SU-DHL-6 (cell line): ENCODE measurements at regions not wholly inside any gene's neighbourhood (a gene's known extent, or its start where the extent isn't known, plus 50 kb on each side); places are given as distances from the start of the nearest gene placed in this dataset.

Source experiments
- H2AFZ ChIP-seq: fragments of 200-600 bp; sonication (generic); 2 replicates; pipeline ENCODE4 v1.6.1; 2014; ENCODE audit warnings: low read depth, mild to moderate bottlenecking, moderate library complexity, mixed read lengths, antibody characterized with exemption, low read length; ENCODE audit not compliant: severe bottlenecking
- H3F3A ChIP-seq: fragments of 200-600 bp; shearing (Covaris generic); 2 replicates; pipeline ENCODE4 v1.6.0; 2016; ENCODE audit warnings: antibody characterized with exemption, mild to moderate bottlenecking; ENCODE audit not compliant: insufficient read depth
- H3K27ac ChIP-seq: fragments of 200-600 bp; sonication (generic); 2 replicates; pipeline ENCODE4 v1.5.1; 2016; ENCODE audit warnings: low read depth, mild to moderate bottlenecking, low read length, moderate library complexity, mixed read lengths
- H3K27me3 ChIP-seq: fragments of 200-600 bp; sonication (generic), shearing (Covaris generic); 2 replicates; pipeline ENCODE4 v1.6.0; 2014; ENCODE audit warnings: mild to moderate bottlenecking, low read length
- H3K36me3 ChIP-seq: fragments of 200-600 bp; sonication (generic); 2 replicates; pipeline ENCODE4 v1.6.1; 2014; ENCODE audit warnings: mild to moderate bottlenecking, low read length, mixed read lengths
- H3K4me2 ChIP-seq: fragments of 300-600, 200-600 bp; shearing (Covaris generic), sonication (generic); 2 replicates; pipeline ENCODE4 v1.6.0; 2014; ENCODE audit warnings: low read length, low read depth, mild to moderate bottlenecking; ENCODE audit not compliant: poor library complexity, severe bottlenecking
- H3K4me3 ChIP-seq: fragments of 200-600 bp; sonication (generic); 2 replicates; pipeline ENCODE4 v1.5.1; 2014; ENCODE audit warnings: antibody characterized with exemption, low read length, mild to moderate bottlenecking, mixed read lengths; ENCODE audit not compliant: insufficient read depth, poor library complexity, severe bottlenecking
- H3K79me2 ChIP-seq: fragments of 200-600 bp; sonication (generic); 2 replicates; pipeline ENCODE4 v1.6.1; 2014; ENCODE audit warnings: mild to moderate bottlenecking, low read length, moderate library complexity; ENCODE audit not compliant: insufficient read depth
- H3K9ac ChIP-seq: fragments of 200-600 bp; sonication (generic); 2 replicates; pipeline ENCODE4 v1.7.0; 2014; ENCODE audit warnings: mild to moderate bottlenecking, low read length
- H3K9me2 ChIP-seq: fragments of 200-600 bp; sonication (generic); replicated peaks from 2 replicates; pipeline ENCODE4 v1.6.1; 2014; ENCODE audit warnings: low read length; ENCODE audit not compliant: insufficient read depth
- H3K9me3 ChIP-seq: fragments of 200-600 bp; sonication (generic); 2 replicates; pipeline ENCODE4 v1.6.1; 2014; ENCODE audit warnings: low read length, mixed read lengths; ENCODE audit not compliant: insufficient read depth
- H4K20me1 ChIP-seq: fragments of 200-600 bp; sonication (generic); 2 replicates; pipeline ENCODE4 v1.6.1; 2014; ENCODE audit warnings: low read depth, mild to moderate bottlenecking, antibody characterized with exemption, low read length, moderate library complexity, mixed read lengths
- EZH2phosphoT487 ChIP-seq: fragments of 200-600 bp; sonication (generic), shearing (Covaris generic); conservative IDR thresholded peaks from 2 replicates; pipeline ENCODE4 v1.6.1; 2018; ENCODE audit warnings: mild to moderate bottlenecking, antibody characterized with exemption, low read length, moderate library complexity, mixed read lengths
- TF ChIP-seq, protein P1 (sequence below): fragments of 200-600 bp; sonication (generic); IDR thresholded peaks from one replicate; pipeline ENCODE4 v1.5.1; 2017; ENCODE audit warnings: antibody characterized with exemption, mild to moderate bottlenecking, low read length, moderate library complexity; ENCODE audit not compliant: insufficient read depth, poor library complexity, severe bottlenecking

DNA sequence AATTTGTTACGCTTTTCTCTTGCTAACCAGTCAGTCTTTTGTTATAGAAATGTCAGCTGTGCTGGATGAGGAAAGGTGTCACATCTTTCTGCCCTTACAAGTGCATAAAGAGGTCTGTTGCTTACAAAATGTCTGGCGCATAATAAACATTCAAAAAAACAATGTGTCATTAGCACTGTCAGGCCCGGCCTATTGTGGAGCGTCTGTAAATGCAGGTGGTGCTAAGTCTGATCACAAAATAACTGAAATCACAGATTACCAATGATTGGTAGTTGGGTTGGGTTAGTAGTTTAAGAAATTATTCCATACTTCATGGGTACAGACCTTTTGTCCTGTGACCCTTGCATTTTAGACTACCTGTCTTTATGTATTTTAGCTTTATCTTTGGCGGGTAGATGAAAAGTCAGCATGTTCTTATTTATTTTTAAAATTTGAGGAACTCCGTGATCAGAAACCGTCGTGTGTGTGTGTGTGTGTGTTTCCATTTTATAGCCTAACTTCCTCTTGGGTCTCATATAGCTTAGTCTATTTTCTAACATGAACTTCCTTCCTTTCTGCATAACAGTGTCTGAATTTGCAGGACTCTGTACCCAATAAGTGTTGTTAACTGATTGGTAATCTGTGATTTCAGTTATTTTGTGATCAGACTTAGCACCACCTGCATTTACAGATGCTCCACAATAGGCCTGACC, 88.1 kb upstream of the IFNGR1 start:
- H3K4me3 ChIP-seq: no peak overlapping the region
- H4K20me1 ChIP-seq: no peaks in the 10 kb centered on the region
- peak overlapping the region; percentile 11 for H3K4me2 ChIP-seq
- no peaks in the 10 kb centered on the region for H3K9me2 ChIP-seq
- no peak overlapping the region for H3K9ac ChIP-seq
- H3K36me3 ChIP-seq: no peaks in the 10 kb centered on the region
- no peak overlapping the region for H3K27ac ChIP-seq
- H2AFZ ChIP-seq: no peak overlapping the region
- no peaks in the 10 kb centered on the region for H3K9me3 ChIP-seq
- no peaks in the 10 kb centered on the region for H3F3A ChIP-seq
- no peaks in the 10 kb centered on the region for H3K79me2 ChIP-seq
- no peaks in the 10 kb centered on the region for H3K27me3 ChIP-seq
- TF ChIP-seq, protein P1, sequence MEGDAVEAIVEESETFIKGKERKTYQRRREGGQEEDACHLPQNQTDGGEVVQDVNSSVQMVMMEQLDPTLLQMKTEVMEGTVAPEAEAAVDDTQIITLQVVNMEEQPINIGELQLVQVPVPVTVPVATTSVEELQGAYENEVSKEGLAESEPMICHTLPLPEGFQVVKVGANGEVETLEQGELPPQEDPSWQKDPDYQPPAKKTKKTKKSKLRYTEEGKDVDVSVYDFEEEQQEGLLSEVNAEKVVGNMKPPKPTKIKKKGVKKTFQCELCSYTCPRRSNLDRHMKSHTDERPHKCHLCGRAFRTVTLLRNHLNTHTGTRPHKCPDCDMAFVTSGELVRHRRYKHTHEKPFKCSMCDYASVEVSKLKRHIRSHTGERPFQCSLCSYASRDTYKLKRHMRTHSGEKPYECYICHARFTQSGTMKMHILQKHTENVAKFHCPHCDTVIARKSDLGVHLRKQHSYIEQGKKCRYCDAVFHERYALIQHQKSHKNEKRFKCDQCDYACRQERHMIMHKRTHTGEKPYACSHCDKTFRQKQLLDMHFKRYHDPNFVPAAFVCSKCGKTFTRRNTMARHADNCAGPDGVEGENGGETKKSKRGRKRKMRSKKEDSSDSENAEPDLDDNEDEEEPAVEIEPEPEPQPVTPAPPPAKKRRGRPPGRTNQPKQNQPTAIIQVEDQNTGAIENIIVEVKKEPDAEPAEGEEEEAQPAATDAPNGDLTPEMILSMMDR: no peak
- TF ChIP-seq EZH2phosphoT487: no peak

DNA sequence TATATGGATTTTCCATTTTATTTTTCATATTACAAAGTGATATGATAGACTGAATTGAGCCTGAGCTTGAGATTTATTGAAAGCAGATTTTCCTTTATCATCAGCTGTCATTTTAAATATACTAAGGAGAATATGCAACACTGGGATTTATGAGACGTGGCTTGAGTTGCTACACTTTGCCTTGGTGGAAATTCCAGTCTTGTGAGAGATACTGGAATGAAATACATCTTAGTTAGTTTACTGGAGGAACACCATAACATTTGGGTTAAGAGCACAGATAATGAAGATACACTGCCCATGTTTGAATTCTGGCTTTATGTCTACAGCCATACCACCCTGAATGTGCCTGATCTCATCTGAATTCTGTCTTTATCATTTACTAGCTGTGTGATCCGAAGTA, 86.5 kb upstream of the IFNGR1 start:
- Histone ChIP-seq H3K36me3 (no peaks in the 10 kb centered on the region), H3F3A (no peaks in the 10 kb centered on the region), H3K9me3 (no peaks in the 10 kb centered on the region), H3K9me2 (no peaks in the 10 kb centered on the region), H3K27ac (no peak overlapping the region), H3K27me3 (no peaks in the 10 kb centered on the region), H3K4me2 (no peak overlapping the region), H2AFZ (no peak overlapping the region), H3K4me3 (no peak overlapping the region), H3K79me2 (no peaks in the 10 kb centered on the region), H4K20me1 (no peaks in the 10 kb centered on the region), H3K9ac (no peak overlapping the region)
- no peak for TF ChIP-seq EZH2phosphoT487
- TF ChIP-seq, protein P1: no peak

DNA sequence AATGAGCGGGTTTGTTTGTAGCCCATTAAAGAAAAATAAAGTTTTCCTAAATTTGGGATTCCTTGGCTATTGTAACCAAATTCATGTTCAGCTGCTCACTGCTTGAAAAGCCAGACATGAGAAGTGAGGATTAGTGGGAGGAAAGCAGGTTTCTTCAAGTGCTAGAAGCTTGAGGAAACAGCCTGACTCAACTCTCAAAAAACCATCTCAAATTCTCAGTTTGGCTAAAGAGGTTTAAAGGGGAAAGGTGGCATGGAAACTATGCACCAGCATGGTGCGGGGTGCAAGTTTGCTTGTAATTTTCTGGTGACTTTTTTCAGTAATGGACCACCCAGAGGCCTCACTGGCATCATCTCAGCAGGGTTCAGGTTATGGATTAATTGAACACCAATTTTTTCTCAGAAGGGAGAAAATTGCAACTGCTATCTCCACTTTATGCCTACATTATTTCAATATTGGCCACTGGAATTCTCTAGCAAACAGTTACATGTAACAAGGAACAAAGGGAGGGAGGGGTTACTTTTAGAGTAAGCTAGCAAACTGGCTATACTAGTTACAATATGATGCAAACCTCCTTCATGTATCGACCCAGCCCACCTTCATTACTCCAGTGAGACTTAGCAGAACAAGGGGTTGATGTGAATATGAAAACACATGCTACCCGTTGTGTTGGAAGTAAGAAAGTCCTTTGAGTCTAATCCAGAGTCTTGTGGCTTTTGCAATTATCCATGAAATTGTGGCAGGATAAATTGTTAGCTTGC, 85.0 kb upstream of the IFNGR1 start:
- no peaks in the 10 kb centered on the region for H3F3A ChIP-seq
- TF ChIP-seq, protein P1: no peak
- no peak for TF ChIP-seq EZH2phosphoT487
- no peak overlapping the region for H2AFZ ChIP-seq
- H3K36me3 ChIP-seq: no peaks in the 10 kb centered on the region
- no peaks in the 10 kb centered on the region for H4K20me1 ChIP-seq
- H3K9me2 ChIP-seq: no peaks in the 10 kb centered on the region
- no peak overlapping the region for H3K4me3 ChIP-seq
- H3K9ac ChIP-seq: no peak overlapping the region
- H3K9me3 ChIP-seq: no peaks in the 10 kb centered on the region
- no peaks in the 10 kb centered on the region for H3K79me2 ChIP-seq
- H3K27me3 ChIP-seq: no peaks in the 10 kb centered on the region
- H3K27ac ChIP-seq: no peak overlapping the region
- H3K4me2 ChIP-seq: no peak overlapping the region
